Esophagus muscularis mucosa (tissue), 4 donors: ENCODE measurements at regions not wholly inside any gene's neighbourhood (a gene's known extent, or its start where the extent isn't known, plus 50 kb on each side); places are given as distances from the start of the nearest gene placed in this dataset.

Source experiments
- CTCF ChIP-seq, 3 experiments: fragments of 200-600 bp in 2 of 3; fragments of 450-650 bp in 1 of 3; sonication (generic) in 2 of 3; IDR thresholded peaks; one replicate each; pipeline ENCODE4 v1.5.1; 2017 to 2019; ENCODE audit warnings: antibody characterized with exemption in 3 of 3, mild to moderate bottlenecking in 2 of 3, moderate library complexity in 1 of 3
- EP300 ChIP-seq: sonication (generic); formaldehyde crosslinking; IDR thresholded peaks from one replicate; pipeline ENCODE4 v1.6.1; 2017; ENCODE audit warnings: antibody characterized with exemption
- POLR2A ChIP-seq: fragments of 450-650 bp; IDR thresholded peaks from one replicate; pipeline ENCODE4 v1.6.1; 2017; ENCODE audit warnings: antibody characterized with exemption, moderate library complexity, mild to moderate bottlenecking, low read depth
- POLR2AphosphoS5 ChIP-seq, 2 donors: sonication (generic); formaldehyde crosslinking; IDR thresholded peaks; one replicate each; pipeline ENCODE4 v1.6.1; 2017; ENCODE audit warnings: antibody characterized with exemption in 2 of 2

- TF ChIP-seq CTCF (IDR thresholded peaks at IDR 0.05) (no peak), POLR2A (no peak), POLR2AphosphoS5 (IDR thresholded peaks at IDR 0.05) (no peak), EP300 (no peak)
These were observed 334.6 kb upstream of the VRK2 start for GRCh38 chr2:57711991-57712390.
